ENCODE measurements at regions not wholly inside any gene's neighbourhood (a gene's known extent, or its start where the extent isn't known, plus 50 kb on each side); places are given as distances from the start of the nearest gene placed in this dataset.

GRCh38 chr5:6117212-6117611 lies 261.1 kb downstream of the MED10 start:
- no peaks in the 10 kb centered on the region for H3K4me1 ChIP-seq (ENCODE audit: control insufficient read depth in 3 of 3, insufficient read depth in 2 of 3, low read depth in 1 of 3, low read length in 2 of 3)
- H3K27ac ChIP-seq (ENCODE audit: low read depth in 1 of 3, low read length in 2 of 3) = no peak overlapping the region
- peaks cover 0 to 2% of the 10 kb centered on the region in 2 donors for H3K9me3 ChIP-seq (ENCODE audit: control insufficient read depth in 2 of 2, insufficient read depth in 1 of 2, low read depth in 1 of 2, low read length in 1 of 2)
- WGBS, 3 donors = 55 to 66% (median 56%) methylated on average over 1 of the region's 1 CpG
- no peak for DNase-seq
- no peak overlapping the region for H3K4me3 ChIP-seq (ENCODE audit: low read depth in 1 of 3, low read length in 3 of 3)
- FAIRE-seq = no peak
- no peaks in the 10 kb centered on the region for H3K36me3 ChIP-seq (ENCODE audit: control insufficient read depth in 3 of 3, insufficient read depth in 2 of 3, low read depth in 1 of 3, low read length in 3 of 3)
- no peaks in the 10 kb centered on the region for H3K27me3 ChIP-seq (ENCODE audit: control insufficient read depth in 3 of 3, insufficient read depth in 3 of 3, low read length in 3 of 3)

GRCh38 chr5:6115852-6116251 lies 262.5 kb downstream of the MED10 start:
- no peaks in the 10 kb centered on the region for H3K36me3 ChIP-seq (ENCODE audit: control insufficient read depth in 3 of 3, insufficient read depth in 2 of 3, low read depth in 1 of 3, low read length in 3 of 3)
- no peaks in the 10 kb centered on the region for H3K4me1 ChIP-seq (ENCODE audit: control insufficient read depth in 3 of 3, insufficient read depth in 2 of 3, low read depth in 1 of 3, low read length in 2 of 3)
- no peak overlapping the region for H3K27ac ChIP-seq (ENCODE audit: low read depth in 1 of 3, low read length in 2 of 3)
- peaks cover 0 to 2% of the 10 kb centered on the region in 2 donors for H3K9me3 ChIP-seq (ENCODE audit: control insufficient read depth in 2 of 2, insufficient read depth in 1 of 2, low read depth in 1 of 2, low read length in 1 of 2)
- H3K27me3 ChIP-seq (ENCODE audit: control insufficient read depth in 3 of 3, insufficient read depth in 3 of 3, low read length in 3 of 3) = no peaks in the 10 kb centered on the region
- FAIRE-seq (no peak), DNase-seq (no peak)
- H3K4me3 ChIP-seq (ENCODE audit: low read depth in 1 of 3, low read length in 3 of 3) = no peak overlapping the region
- 87 to 89% (median 87%) methylated on average over 4 of the region's 4 CpGs for WGBS, 3 donors

GRCh38 chr5:6112538-6112937 lies 265.8 kb downstream of the MED10 start:
- Histone ChIP-seq H3K27me3 (ENCODE audit: control insufficient read depth in 3 of 3, insufficient read depth in 3 of 3, low read length in 3 of 3) (no peaks in the 10 kb centered on the region), H3K36me3 (ENCODE audit: control insufficient read depth in 3 of 3, insufficient read depth in 2 of 3, low read depth in 1 of 3, low read length in 3 of 3) (no peaks in the 10 kb centered on the region), H3K4me1 (ENCODE audit: control insufficient read depth in 3 of 3, insufficient read depth in 2 of 3, low read depth in 1 of 3, low read length in 2 of 3) (no peaks in the 10 kb centered on the region), H3K27ac (ENCODE audit: low read depth in 1 of 3, low read length in 2 of 3) (no peak overlapping the region), H3K4me3 (ENCODE audit: low read depth in 1 of 3, low read length in 3 of 3) (no peak overlapping the region), H3K9me3 (ENCODE audit: control insufficient read depth in 2 of 2, insufficient read depth in 1 of 2, low read depth in 1 of 2, low read length in 1 of 2) (no peaks in the 10 kb centered on the region)
- DNase-seq = no peak
- FAIRE-seq = no peak

- Histone ChIP-seq H3K27ac (ENCODE audit: low read depth in 1 of 3, low read length in 2 of 3) (no peak overlapping the region), H3K36me3 (ENCODE audit: control insufficient read depth in 3 of 3, insufficient read depth in 2 of 3, low read depth in 1 of 3, low read length in 3 of 3) (no peaks in the 10 kb centered on the region), H3K27me3 (ENCODE audit: control insufficient read depth in 3 of 3, insufficient read depth in 3 of 3, low read length in 3 of 3) (no peaks in the 10 kb centered on the region), H3K4me3 (ENCODE audit: low read depth in 1 of 3, low read length in 3 of 3) (no peak overlapping the region), H3K9me3 (ENCODE audit: control insufficient read depth in 2 of 2, insufficient read depth in 1 of 2, low read depth in 1 of 2, low read length in 1 of 2) (no peaks in the 10 kb centered on the region), H3K4me1 (ENCODE audit: control insufficient read depth in 3 of 3, insufficient read depth in 2 of 3, low read depth in 1 of 3, low read length in 2 of 3) (no peaks in the 10 kb centered on the region)
- FAIRE-seq (no peak), DNase-seq (no peak)
- WGBS, 3 donors = 85 to 87% (median 87%) methylated on average over 3 of the region's 3 CpGs
Observed at GRCh38 chr5:6112125-6112524, 266.2 kb downstream of the MED10 start.

GRCh38 chr5:6111131-6111530 lies 267.2 kb downstream of the MED10 start:
- Histone ChIP-seq H3K27me3 (ENCODE audit: control insufficient read depth in 3 of 3, insufficient read depth in 3 of 3, low read length in 3 of 3) (peaks cover 0 to 4% (median 0%) of the 10 kb centered on the region in 3 donors), H3K27ac (ENCODE audit: low read depth in 1 of 3, low read length in 2 of 3) (no peak overlapping the region), H3K36me3 (ENCODE audit: control insufficient read depth in 3 of 3, insufficient read depth in 2 of 3, low read depth in 1 of 3, low read length in 3 of 3) (no peaks in the 10 kb centered on the region), H3K4me1 (ENCODE audit: control insufficient read depth in 3 of 3, insufficient read depth in 2 of 3, low read depth in 1 of 3, low read length in 2 of 3) (no peaks in the 10 kb centered on the region), H3K9me3 (ENCODE audit: control insufficient read depth in 2 of 2, insufficient read depth in 1 of 2, low read depth in 1 of 2, low read length in 1 of 2) (no peaks in the 10 kb centered on the region), H3K4me3 (ENCODE audit: low read depth in 1 of 3, low read length in 3 of 3) (no peak overlapping the region)
- 79 to 89% (median 80%) methylated on average over 6 of the region's 6 CpGs for WGBS, 3 donors
- DNase-seq (no peak), FAIRE-seq (no peak)

- DNase-seq = no peak
- Histone ChIP-seq H3K27me3 (ENCODE audit: control insufficient read depth in 3 of 3, insufficient read depth in 3 of 3, low read length in 3 of 3) (peaks cover 0 to 4% (median 0%) of the 10 kb centered on the region in 3 donors), H3K9me3 (ENCODE audit: control insufficient read depth in 2 of 2, insufficient read depth in 1 of 2, low read depth in 1 of 2, low read length in 1 of 2) (no peaks in the 10 kb centered on the region), H3K4me1 (ENCODE audit: control insufficient read depth in 3 of 3, insufficient read depth in 2 of 3, low read depth in 1 of 3, low read length in 2 of 3) (no peaks in the 10 kb centered on the region), H3K36me3 (ENCODE audit: control insufficient read depth in 3 of 3, insufficient read depth in 2 of 3, low read depth in 1 of 3, low read length in 3 of 3) (no peaks in the 10 kb centered on the region), H3K27ac (ENCODE audit: low read depth in 1 of 3, low read length in 2 of 3) (no peak overlapping the region), H3K4me3 (ENCODE audit: low read depth in 1 of 3, low read length in 3 of 3) (no peak overlapping the region)
- FAIRE-seq = no peak
- 77 to 89% (median 87%) methylated on average over 8 of the region's 8 CpGs for WGBS, 3 donors
Observed at GRCh38 chr5:6110441-6111005, 267.8 kb downstream of the MED10 start.

- no peak for FAIRE-seq
Observed at GRCh38 chr5:6108981-6109825, 269.1 kb downstream of the MED10 start.

GRCh38 chr5:6108540-6108848 lies 269.9 kb downstream of the MED10 start:
- whole genome bisulfite sequencing, 3 donors = 68 to 72% (median 72%) methylated on average over 5 of the region's 5 CpGs
- no peaks in the 10 kb centered on the region for H3K36me3 ChIP-seq (ENCODE audit: control insufficient read depth in 3 of 3, insufficient read depth in 2 of 3, low read depth in 1 of 3, low read length in 3 of 3)
- FAIRE-seq (no peak), DNase-seq (no peak)
- no peak overlapping the region for H3K4me3 ChIP-seq (ENCODE audit: low read depth in 1 of 3, low read length in 3 of 3)
- H3K4me1 ChIP-seq (ENCODE audit: control insufficient read depth in 3 of 3, insufficient read depth in 2 of 3, low read depth in 1 of 3, low read length in 2 of 3) = no peaks in the 10 kb centered on the region
- H3K9me3 ChIP-seq (ENCODE audit: control insufficient read depth in 2 of 2, insufficient read depth in 1 of 2, low read depth in 1 of 2, low read length in 1 of 2) = no peaks in the 10 kb centered on the region
- peaks cover 0 to 4% (median 0%) of the 10 kb centered on the region in 3 donors for H3K27me3 ChIP-seq (ENCODE audit: control insufficient read depth in 3 of 3, insufficient read depth in 3 of 3, low read length in 3 of 3)
- no peak overlapping the region for H3K27ac ChIP-seq (ENCODE audit: low read depth in 1 of 3, low read length in 2 of 3)

More at GRCh38 chr5:6108981-6109825, 269.1 kb downstream of the MED10 start:
- no peaks in the 10 kb centered on the region for H3K36me3 ChIP-seq (ENCODE audit: control insufficient read depth in 3 of 3, insufficient read depth in 2 of 3, low read depth in 1 of 3, low read length in 3 of 3)
- WGBS, 3 donors = 78 to 85% (median 79%) methylated on average over 11 of the region's 11 CpGs
- H3K27ac ChIP-seq (ENCODE audit: low read depth in 1 of 3, low read length in 2 of 3) = no peak overlapping the region
- no peak overlapping the region for H3K4me3 ChIP-seq (ENCODE audit: low read depth in 1 of 3, low read length in 3 of 3)
- no peak for DNase-seq
- H3K9me3 ChIP-seq (ENCODE audit: control insufficient read depth in 2 of 2, insufficient read depth in 1 of 2, low read depth in 1 of 2, low read length in 1 of 2) = no peaks in the 10 kb centered on the region
- H3K27me3 ChIP-seq (ENCODE audit: control insufficient read depth in 3 of 3, insufficient read depth in 3 of 3, low read length in 3 of 3) = peaks cover 0 to 4% (median 0%) of the 10 kb centered on the region in 3 donors
- no peaks in the 10 kb centered on the region for H3K4me1 ChIP-seq (ENCODE audit: control insufficient read depth in 3 of 3, insufficient read depth in 2 of 3, low read depth in 1 of 3, low read length in 2 of 3)

All from small intestine (tissue), 7 donors.